AML-193 (cell line): ENCODE measurements at regions not wholly inside any gene's neighbourhood (a gene's known extent, or its start where the extent isn't known, plus 50 kb on each side); places are given as distances from the start of the nearest gene placed in this dataset.

ENCODE experiments used
- DNase-seq, 2 experiments: peaks; one replicate each; lab custom pipeline; 2025; lab: John Stamatoyannopoulos, UW

DNA sequence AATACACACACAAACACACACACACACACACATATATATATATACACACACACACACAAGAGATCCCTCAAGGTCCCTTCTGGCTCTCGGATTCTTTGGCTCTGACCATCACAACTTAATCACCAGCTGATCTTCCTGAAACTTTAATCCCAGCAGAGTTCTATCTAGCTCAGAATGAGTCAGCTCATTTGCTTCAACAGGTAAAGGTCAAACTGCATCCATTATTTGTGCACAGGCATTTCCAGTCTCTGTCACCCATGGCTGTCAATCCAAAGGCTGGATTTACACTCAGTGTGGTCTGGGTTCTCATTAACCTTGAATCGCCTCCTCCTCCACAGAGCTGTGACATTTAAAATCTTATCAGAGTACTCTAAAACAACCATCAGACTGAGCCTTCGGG lies 113.3 kb upstream of the TMPO start:
- DNase-seq: no peak

DNA sequence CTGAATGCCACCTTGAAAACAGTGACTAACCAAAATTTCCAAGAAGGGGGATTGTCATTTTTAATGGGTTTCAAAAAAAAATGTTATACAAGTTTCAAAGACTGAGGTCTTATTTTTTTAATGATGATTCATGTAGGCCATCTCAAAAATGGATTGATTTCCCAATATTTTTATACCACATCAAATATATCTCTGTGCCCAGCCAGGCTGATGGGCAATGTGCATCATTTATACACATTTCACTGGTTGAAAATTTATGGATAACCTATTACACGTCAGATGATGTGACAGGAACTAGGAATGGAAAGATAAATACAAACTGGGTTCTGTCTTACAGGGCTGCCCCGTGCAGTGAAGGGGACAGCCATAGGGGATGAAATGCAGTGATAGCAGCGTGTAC lies 112.7 kb upstream of the TMPO start:
- DNase-seq: no peak

DNA sequence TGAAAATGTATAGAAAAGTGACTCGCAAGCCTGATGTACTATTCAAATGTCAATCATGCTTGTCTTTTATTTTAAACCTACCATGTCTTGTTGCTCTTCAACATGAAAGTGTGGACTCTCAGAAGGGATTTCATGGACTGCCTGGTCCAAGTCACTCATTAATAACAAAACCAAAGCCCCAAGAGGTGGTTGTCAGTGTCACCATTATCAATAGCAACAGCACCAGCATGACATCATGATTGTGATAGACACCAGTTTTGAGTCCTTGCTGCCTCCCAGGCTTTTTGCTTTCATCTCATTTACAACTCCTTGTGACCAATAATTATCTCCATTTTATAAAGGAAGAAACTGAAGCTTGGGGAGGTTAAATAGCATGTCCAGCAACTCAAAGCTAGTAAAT lies 112.0 kb upstream of the TMPO start:
- no peak for DNase-seq

DNA sequence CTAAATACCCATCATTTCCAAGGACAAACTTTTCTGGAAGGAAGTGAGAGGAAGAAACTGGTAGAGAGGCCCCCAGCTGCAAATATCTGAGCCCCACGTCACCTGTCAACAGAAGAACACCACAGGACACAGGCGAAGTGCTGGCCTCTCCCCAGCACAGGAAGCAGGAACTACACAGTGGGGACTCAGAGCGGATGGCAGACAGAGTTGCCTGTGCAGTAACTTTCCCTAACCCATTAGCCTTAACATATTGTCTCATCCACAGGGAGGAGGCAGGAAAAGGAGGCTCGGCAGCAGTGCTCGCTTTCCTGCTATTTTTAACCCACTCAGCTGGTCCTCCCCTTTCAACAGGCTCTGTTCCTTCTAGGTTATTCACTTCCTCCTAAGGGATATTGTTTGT lies 111.5 kb upstream of the TMPO start:
- DNase-seq: no peak

DNA sequence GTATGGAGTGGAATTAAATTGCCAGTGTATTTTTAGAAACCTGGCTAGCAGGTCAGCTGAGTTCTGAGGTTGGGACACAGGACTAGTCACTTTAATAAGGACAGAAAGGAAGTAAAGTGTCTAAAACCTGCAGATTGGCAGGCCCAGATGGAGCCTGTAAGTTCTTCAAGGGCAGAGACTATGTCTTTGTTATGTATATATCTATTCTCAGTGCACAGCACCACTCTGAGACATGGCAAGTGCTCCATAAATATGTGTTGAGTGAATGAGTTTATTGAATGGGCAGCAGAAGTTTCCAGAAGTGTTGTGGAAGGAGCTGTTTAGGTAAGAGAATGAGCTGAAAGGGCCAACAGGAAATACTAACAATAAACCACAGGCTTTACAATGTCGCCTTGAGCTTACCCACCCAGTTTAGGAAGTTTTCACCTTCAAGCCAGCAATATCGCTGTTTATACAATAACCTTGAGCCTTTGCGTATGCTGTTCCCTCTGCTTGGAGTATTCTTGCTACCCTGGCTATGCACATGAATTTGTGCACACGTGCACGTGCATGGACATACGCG lies 109.5 kb upstream of the TMPO start:
- DNase-seq: no peak

DNA sequence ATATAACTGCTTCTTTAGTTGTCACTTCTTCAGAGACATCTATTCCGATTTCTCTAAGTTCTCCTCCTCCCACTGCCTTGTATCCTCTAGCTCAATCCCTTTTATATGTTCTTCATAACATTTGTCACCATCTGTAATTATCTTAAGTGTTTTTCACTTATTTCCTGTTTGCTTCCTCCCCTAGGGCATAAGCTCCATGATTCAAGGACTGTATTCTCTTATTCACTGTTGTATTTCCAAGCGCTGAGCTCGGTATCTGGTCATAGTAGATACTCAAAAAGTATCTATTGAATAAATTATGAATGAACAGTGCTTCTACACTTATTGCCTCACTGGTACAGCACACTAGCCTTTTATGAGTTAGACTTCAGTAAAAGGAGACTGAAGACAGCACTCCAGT lies 109.0 kb upstream of the TMPO start:
- no peak for DNase-seq

DNA sequence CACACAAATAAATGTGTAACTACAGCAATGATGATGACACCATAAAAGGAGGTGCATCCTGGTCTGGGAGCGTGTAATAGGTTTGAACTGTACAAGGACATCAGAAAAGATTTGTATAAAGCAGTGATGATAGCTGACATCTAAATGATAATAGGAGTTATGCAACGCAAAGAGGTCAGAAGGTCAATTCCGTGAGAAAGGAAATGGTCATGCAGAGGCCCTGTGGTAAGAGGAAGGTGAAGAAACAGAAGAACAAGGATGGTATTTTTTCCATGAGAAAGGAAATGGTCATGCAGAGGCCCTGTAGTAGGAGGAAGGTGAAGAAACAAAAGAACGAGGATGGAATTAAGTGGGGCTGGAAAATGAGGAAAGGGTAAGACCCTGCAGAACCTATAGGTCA lies 106.7 kb upstream of the TMPO start:
- peak; percentile 8 to 16 for DNase-seq

DNA sequence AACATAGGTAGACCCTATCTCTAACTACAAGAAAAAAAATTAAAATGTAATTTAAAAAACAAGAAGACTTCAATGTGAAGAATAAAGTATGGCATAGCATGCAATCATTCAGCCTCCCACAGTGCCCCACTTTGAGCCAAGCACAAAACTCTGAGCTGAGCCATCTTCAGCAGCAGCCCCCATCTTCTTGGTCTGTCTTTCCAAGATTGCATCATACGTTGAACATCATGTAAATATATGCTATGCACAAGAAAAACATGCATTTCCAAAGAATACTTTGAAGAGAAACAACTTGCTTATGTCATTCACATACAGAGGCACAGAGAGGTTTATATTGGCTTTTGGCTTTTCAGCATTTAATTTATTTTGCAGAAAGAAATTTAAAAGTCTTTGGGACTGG lies 105.8 kb upstream of the TMPO start:
- no peak for DNase-seq

DNA sequence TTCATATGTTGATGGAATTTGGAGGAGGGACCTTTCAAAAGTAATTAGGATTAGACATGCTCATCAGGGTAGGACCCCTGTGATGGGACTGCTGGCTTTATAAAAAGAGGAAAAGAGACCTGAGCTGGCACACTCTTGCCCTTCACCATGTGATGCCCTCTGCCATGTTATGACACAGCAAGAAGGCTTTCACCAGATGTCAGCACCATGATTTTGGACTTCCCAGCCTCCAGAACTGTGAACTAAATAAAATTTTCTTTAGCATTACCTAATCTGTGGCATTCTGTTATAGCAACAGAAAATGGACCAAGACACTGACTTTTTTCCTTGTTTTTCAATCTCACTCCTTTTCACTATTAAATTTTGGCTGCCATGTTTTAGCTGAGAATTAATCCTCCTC lies 105.0 kb upstream of the TMPO start:
- no peak for DNase-seq

DNA sequence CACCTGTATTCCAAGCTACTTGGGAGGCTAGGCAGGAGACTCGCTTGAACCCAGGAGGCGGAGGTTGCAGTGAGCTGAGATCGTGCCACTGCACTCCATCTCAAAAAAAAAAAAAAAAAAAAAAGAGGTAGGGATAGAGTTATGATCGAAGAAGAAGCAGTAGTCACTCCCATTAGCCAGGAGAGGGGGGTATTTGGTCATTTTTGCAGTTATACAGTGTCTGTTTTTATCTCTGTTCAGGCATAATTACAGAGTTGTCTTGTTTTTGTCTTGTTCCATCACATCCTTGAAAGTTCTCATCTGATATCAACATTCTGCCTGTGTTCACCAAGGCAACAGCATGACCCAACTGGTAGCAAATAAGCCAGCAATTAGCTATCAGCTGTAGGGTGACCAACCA lies 98.5 kb upstream of the TMPO start:
- DNase-seq: peak in 1 of 2 experiments; percentile 5

DNA sequence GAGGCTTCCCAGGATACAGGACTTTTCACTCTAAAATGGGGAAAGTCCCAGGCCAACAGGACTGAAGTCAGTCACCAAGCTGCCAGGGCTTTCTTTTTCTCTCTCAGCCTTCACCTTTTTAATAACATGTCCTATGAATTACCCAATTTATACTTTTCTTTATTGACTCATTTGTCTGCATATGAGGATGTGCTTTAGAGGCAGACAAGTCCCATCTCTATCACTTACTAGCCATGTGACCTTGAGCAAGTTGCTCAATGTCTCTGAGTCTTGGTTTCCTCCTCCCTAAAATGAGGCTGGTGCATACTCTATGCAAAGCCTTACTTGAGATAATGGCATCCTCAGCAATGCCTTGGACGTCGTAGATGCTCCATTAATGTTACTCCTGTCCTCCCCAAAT lies 98.1 kb upstream of the TMPO start:
- peak; percentile 18 to 36 for DNase-seq

DNA sequence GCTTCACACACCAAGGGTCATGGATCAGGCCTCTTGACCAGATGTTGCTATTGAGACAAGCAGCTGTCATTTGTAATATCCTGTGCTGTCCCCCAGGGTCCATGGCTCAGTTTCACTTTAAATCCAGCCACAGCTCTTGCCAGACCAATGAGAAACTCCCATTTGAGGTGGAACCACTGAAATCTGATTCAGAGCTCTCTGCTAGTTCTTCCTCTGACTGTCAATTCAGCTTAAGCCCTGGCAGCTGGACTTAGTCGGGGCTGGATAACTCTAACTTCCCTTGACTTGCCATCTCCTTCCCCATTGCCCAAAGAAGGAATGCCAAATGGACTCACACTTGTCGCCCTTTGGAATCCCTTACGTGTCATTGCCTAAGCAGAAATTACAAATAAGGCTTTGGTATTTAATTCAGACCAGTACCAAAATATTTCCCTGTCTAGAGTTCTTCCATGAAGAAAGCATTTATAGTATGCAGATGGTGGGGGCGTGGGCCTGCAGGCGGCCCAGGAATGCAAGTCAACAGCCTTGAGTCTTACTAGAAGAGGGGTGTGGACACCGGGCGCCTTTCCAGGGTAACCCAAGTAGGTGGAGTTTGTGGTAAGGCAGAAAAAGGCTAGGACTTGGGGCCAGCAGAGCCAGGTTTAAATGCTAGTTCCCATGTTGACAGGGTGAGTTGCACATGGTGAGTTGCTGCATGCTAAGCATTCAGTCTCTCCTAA lies 96.9 kb upstream of the TMPO start:
- DNase-seq: no peak

DNA sequence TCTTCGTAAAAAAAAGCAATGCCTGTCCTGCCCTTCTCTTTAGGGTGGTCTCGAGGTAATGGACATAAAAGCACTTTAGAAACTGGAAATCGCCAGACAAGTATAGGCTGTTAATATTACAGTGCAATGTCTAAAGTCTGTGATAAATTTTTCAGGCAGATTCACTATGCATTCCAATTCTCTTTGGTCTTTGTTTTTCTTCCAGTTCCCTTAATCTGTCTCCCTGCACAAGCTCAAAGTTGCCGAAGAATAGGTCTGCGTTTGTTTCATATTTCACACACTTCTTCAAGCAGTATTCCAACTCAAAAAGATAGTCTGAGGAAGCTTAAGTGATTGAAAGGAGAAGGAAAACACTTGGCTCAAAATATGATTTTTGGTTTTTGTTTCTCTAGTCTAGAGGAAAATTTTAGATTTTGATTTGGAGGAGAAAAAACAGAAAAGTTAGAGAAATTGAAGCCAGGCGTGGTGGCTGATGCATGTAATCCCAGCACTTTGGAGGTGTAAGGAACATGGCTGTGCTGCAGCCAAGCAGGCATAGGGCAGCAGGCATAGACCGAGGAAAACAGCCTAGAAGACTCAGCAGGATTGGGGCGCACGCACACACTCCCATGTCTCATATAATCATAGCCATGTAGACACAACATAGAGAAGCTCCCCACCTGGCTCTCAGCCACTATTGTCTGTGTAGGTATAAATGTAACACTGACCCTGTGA lies 96.2 kb upstream of the TMPO start:
- no peak for DNase-seq

DNA sequence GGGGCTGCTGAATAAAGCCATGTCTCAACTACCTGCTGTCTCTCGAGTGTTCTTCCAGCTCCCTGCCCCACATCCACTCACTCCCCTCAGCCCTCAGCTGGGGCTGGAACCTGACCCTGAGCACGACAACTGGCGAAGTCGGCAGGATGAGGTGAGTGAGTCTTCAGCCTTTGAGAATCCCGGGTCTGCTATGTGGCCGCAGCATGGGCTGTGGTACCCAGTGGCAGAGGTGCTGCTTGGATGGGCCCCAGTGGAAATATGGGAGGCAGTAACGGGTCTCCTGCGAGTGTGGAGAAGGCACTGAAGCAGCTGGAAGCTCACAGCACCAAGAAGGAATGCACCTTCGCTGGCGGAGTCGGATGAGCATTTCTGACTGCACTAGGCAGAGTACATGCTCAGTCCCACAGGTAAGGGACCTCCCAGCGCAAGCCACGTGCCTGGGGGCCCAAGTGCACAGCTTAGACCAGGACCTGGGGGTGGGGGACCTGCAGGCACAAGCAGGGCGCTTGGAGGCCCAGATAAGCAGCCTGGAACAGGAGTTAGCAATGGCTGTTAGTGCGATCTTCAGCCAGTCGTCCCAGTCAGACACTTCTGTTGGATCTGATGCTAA lies 95.5 kb upstream of the TMPO start:
- DNase-seq: no peak

DNA sequence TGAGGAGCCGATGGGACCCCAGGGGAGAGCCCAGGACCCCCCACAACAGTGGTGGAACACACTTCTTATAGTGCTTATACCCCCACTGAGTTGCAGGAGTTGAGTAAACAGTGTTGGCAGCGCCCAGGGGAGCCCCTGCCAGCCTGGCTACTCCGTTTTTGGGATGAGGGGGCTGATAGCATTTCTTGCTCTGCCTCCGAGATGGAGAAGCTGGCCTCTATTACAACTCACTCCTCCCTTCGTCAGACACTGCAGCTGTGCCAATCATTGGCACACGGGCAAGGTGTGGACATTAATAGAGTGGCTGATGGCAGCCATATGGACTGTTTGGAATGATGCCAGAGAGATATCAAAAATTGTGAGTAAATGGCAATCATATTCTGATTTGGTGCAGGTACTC lies 94.9 kb upstream of the TMPO start:
- no peak for DNase-seq

DNA sequence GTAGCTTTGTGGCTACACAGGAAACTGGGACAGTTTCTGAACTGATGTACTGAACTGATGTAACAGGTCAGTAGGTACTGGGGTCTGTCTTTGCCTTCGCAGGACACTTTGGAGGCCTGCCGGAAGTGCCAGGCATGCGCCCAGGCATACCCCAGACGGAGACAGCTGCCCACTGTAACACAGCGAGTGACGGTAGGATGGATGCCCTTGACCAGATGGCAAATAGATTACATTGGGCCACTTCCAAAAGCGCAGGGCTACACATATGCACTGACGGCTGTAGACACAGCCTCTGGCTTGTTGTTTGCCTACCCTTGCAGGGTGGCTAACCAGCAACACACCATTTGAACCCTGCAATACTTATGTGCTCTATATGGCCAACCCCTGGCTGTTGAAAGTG lies 94.1 kb upstream of the TMPO start:
- DNase-seq: no peak

DNA sequence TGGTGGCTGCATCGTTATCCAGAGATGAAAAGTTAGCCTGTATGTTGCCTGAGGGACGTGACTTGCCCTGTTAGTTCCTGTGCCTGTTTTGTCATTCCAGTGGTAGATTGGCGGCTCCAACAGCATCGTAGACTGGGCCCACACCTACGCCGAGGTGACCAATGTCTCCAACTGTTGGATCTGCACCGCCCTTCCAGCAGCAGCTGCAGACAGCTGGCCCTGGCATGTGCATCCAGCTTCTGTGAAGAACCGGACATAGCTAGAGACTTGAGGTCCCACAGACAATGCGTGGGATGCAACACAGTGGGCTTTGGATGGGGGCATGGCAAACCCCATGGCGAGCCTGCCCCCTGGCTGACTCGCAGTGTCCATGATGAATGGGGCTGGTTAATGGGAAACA lies 93.0 kb upstream of the TMPO start:
- no peak for DNase-seq

DNA sequence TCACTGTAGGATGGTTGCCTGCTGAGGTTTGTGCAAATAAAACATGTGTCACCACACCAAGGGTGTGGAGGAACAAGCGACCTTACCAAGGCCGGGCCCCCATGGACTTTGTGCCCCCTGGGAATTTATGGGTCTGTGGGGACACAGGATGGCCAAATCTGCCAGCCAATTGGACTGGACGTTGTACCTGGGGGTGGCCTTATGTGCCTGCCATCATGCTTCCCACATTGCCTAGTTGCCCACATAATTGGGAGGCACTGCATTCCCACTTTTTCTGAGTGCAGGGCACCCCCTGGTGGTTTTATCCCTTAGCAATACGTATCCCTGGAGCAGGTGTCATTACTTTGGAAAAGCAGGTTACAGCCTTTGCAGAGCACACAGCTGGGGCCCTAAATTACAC lies 92.6 kb upstream of the TMPO start:
- no peak for DNase-seq

DNA sequence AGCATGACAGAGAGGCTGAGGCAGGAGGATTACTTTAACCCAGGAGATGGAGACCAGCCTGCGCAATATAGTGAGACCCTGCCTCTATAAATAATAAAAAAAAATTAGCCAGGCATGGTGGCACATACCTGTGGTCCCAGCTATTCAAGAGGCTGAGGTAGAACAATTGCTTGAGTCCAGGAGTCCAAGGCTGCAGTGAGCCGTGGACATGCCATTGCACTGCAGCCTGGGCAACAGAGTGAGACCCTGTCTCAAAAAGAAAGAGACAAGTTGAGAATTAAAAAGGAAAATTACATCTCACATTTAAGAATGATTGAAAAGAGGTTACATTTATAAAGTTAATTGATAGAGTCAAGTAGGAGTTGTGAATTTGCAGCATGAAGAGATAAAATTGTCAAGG lies 91.4 kb upstream of the TMPO start:
- no peak for DNase-seq

DNA sequence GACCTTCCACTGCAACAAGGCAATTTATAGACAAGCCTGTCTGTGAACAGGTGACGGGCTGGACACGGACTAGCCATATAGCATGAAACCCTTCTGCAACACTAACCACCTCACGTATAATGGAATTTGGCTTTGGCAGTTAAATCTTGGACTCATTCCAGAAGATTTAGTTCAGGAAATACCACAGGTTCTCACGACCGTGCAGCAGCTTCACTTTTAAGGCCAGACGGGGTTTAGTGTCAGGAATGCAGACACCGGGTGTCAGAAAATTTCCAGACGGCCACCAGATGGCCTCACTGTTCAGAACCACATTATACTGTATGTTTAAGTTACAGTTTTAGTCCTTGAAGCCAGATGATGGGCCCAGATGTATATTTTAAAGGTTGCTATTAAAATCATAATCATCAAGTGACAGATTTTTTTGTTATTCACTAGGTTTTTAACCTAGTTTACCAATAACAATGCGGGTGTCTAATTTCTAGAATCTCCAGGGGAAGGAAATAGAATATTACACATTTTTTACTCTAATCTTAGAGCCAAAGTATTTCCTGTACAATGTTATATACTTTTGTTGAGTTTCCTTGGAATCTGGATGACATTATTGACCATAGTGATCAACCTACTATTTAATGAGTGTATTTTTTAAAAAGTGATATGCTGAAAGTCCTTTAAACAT lies 90.5 kb upstream of the TMPO start:
- peak; percentile 42 to 51 for DNase-seq

DNA sequence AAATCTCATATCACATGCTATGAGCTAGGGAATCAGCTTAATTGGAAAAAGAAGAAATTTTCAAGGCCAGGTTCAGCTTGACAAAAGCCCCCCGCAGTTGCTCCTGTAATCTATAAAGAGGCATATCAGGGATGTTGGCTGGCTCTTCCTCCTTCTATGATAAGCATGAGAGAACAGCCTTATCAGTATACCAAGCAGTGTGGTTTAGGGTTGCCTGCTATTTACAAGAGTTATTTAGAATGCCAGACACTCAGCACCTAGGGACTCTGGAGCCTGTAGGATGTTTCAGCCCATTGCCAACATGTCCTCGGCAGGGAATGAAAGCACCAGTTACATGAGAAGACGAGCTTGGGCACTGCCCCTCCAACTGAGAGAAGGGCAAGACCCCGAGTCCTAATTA lies 89.5 kb upstream of the TMPO start:
- DNase-seq: no peak

DNA sequence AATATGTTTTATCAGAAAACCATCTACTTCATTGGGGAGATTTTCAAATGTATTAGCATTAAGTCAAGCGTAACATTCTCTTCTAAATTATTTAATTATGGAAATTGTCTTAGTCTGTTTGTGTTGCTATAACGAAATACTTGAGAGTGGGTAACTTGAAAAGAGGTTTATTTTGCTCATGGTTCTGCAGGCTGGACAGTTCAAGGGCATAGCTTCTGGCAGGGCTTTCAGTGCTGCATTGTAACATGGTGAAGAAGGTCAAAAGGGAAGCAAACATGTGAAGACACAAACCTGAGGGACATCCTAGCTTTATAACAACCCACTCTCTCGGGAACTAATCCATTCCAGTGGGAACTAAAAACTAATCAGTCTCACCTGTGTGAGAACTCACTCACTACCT lies 84.3 kb upstream of the TMPO start:
- no peak for DNase-seq

DNA sequence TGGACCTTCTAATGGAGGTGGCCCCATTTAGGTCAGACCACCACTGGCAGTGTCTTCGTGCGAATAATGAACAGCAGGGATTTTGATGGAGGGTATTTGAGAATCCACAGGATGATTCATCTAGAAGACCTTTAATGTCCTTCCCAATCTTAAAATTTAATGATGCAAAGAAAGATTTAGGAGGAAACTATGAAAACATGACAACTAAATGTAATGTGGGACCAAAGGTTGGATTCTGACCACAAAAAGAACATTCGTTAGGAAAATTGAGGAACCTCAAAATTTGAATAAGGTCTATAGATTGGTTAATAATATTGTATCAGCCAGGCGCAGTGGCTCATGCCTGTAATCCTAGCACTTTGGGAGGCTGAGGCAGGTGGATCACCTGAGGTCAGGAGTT lies 78.2 kb upstream of the TMPO start:
- no peak for DNase-seq
